Panc1 (cell line): ENCODE measurements at regions not wholly inside any gene's neighbourhood (a gene's known extent, or its start where the extent isn't known, plus 50 kb on each side); places are given as distances from the start of the nearest gene placed in this dataset.

Experiments used
- ATAC-seq: fragments of 200-7000 bp; cut with Tn5 transposase; 2 replicates; pipeline ENCODE4 v1.9.1; 2020; ENCODE audit warnings: mild to moderate bottlenecking, moderate library complexity
- BruUV-seq: library from RNA; stranded (reverse); fragments of 400-500 nt; replicated peaks from 2 replicates; lab custom pipeline; 2021; lab: Mats Ljungman, UMichigan
- CTCF ChIA-PET: fragments of 300-600 bp; sonication (Branson Sonifier 250); formaldehyde crosslinking; loops from one replicate; lab custom pipeline; 2022; ENCODE audit warnings: antibody characterized with exemption; lab: Charles Lee
- POLR2A ChIA-PET: fragments of 300-600 bp; sonication (Branson Sonifier 250); formaldehyde crosslinking; loops from one replicate; lab custom pipeline; 2022; ENCODE audit warnings: antibody characterized with exemption; lab: Charles Lee
- DNase-seq: peaks from one replicate; pipeline ENCODE4 v3.0.0-alpha.2; 2010; ENCODE audit warnings: low read depth, low spot score
- H3K27ac ChIP-seq: 2 replicates; pipeline ENCODE4 v1.5.1; 2011; ENCODE audit warnings: mild to moderate bottlenecking, low read length, inconsistent platforms
- H3K27me3 ChIP-seq: fragments of 200-500 bp; sonication (Bioruptor generic); 2 replicates; pipeline ENCODE4 v1.6.0; 2014; ENCODE audit warnings: low read length, inconsistent platforms; ENCODE audit not compliant: control insufficient read depth, insufficient read depth
- H3K36me3 ChIP-seq: fragments of 200-500 bp; sonication (Bioruptor generic); 2 replicates; pipeline ENCODE4 v1.5.1; 2014; ENCODE audit warnings: inconsistent platforms, mild to moderate bottlenecking, low read length, moderate library complexity; ENCODE audit not compliant: control insufficient read depth, insufficient read depth
- H3K4me1 ChIP-seq: 2 replicates; pipeline ENCODE4 v1.5.1; 2011; ENCODE audit warnings: inconsistent platforms, mild to moderate bottlenecking, low read length, moderate library complexity; ENCODE audit not compliant: control insufficient read depth, insufficient read depth
- H3K4me3 ChIP-seq, 2 experiments: 2 replicates each; pipeline ENCODE4 v1.5.1; 2011 to 2012; ENCODE audit warnings: low read depth in 2 of 2, low read length in 2 of 2, mild to moderate bottlenecking in 2 of 2, inconsistent platforms in 1 of 2, moderate library complexity in 1 of 2
- H3K9me3 ChIP-seq: fragments of 200-500 bp; sonication (Bioruptor generic); 2 replicates; pipeline ENCODE4 v1.5.1; 2014; ENCODE audit warnings: low read depth, mild to moderate bottlenecking, inconsistent platforms, low read length, moderate library complexity; ENCODE audit not compliant: control insufficient read depth, insufficient read depth
- POLR2AphosphoS5 ChIP-seq: IDR thresholded peaks from 2 replicates; pipeline ENCODE4 v1.6.1; 2012; ENCODE audit warnings: mild to moderate bottlenecking, low read depth, low read length, moderate library complexity
- in situ Hi-C: cut with HindIII; loops from 2 replicates; pipeline ENCODE4 v1.10.0; 2016; ENCODE audit warnings: low sequenced_read_pairs, low pct_unique_long_range_greater_than_20kb
- intact Hi-C: fragments of 100-400 bp; cut with micrococcal nuclease; formaldehyde crosslinking; loops from one replicate; pipeline ENCODE4 v1.10.0; 2022; ENCODE audit not compliant: unreplicated experiment
- TF ChIP-seq, protein P1 (sequence below), 2 experiments: IDR thresholded peaks; 2 replicates each; pipeline ENCODE4 v1.6.1; 2011 to 2012; ENCODE audit warnings: low read depth in 2 of 2, control low read depth in 1 of 2, low read length in 1 of 2, mild to moderate bottlenecking in 1 of 2, moderate library complexity in 1 of 2; ENCODE audit not compliant: insufficient read depth in 1 of 2
- TF ChIP-seq, protein P2 (sequence below): fragments of 450-650 bp; IDR thresholded peaks from 2 replicates; pipeline ENCODE4 v1.5.1; 2017; ENCODE audit warnings: mild to moderate bottlenecking

DNA sequence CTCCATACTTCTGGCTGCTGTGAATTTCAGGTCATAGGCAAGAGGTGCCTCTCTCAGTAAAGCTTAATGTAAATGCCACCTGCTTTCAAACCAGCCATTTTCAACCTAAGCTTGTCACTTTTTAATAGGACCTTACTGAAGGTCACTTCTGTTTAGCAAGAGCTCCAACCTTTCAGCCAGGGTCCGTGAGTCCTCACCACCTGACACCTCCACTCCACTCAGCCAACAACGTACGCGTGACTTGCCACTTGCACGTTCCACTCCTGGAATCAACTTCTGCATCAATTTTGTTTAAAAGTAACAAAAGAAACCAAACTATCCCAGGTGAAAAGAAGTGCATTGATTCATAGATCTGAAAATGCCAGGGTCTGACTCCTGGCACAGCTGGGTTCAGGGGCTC, 114.4 kb downstream of the TRIM29 start:
- Histone ChIP-seq H3K4me3 (no peak overlapping the region), H3K27ac (no peak overlapping the region), H3K4me1 (no peaks in the 10 kb centered on the region), H3K27me3 (peaks cover 3% of the 10 kb centered on the region), H3K9me3 (no peaks in the 10 kb centered on the region), H3K36me3 (no peaks in the 10 kb centered on the region)
- DNase-seq (no peak), ATAC-seq (no peak)
- ChIA-PET CTCF (interaction anchor here (0.6 kb wide), 2 partner anchors 32 to 360 kb away, joined by 3 to 7 read pairs; no protein-coding TSS in a partner anchor), POLR2A (interaction anchor here (0.5 kb wide), 1 partner anchor 8 kb away, joined by 5 read pairs; no protein-coding TSS in a partner anchor)
- TF ChIP-seq, protein P1, sequence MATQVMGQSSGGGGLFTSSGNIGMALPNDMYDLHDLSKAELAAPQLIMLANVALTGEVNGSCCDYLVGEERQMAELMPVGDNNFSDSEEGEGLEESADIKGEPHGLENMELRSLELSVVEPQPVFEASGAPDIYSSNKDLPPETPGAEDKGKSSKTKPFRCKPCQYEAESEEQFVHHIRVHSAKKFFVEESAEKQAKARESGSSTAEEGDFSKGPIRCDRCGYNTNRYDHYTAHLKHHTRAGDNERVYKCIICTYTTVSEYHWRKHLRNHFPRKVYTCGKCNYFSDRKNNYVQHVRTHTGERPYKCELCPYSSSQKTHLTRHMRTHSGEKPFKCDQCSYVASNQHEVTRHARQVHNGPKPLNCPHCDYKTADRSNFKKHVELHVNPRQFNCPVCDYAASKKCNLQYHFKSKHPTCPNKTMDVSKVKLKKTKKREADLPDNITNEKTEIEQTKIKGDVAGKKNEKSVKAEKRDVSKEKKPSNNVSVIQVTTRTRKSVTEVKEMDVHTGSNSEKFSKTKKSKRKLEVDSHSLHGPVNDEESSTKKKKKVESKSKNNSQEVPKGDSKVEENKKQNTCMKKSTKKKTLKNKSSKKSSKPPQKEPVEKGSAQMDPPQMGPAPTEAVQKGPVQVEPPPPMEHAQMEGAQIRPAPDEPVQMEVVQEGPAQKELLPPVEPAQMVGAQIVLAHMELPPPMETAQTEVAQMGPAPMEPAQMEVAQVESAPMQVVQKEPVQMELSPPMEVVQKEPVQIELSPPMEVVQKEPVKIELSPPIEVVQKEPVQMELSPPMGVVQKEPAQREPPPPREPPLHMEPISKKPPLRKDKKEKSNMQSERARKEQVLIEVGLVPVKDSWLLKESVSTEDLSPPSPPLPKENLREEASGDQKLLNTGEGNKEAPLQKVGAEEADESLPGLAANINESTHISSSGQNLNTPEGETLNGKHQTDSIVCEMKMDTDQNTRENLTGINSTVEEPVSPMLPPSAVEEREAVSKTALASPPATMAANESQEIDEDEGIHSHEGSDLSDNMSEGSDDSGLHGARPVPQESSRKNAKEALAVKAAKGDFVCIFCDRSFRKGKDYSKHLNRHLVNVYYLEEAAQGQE (IDR thresholded peaks at IDR 0.05; ENCODE audit: insufficient read depth in 1 of 2, low read depth in 2 of 2, low read length in 1 of 2), result no peak
- intact Hi-C loops, result no loop called here
- in situ Hi-C loops, result no loop called here
- BruUV-seq, result no TSS peak

DNA sequence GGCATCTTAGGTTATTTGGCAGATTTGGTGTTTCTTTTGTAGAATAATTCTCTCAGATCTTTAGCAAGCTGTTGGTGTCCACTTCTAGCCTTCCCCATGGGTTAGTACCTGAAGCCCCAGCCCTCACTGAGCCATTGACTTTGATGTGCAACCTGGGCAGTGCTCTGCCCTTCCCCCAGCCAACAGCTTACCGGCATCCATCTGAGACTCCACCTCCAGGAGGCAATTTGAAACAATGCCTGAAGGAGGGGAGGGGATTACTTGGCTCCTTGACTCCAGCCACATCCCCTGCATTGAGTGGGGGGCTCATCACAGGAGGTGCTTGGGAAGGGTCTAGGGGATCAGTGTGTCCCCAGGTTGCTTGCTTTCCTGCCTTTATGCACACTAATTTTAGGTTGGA, 114.8 kb downstream of the TRIM29 start:
- Histone ChIP-seq H3K36me3 (no peaks in the 10 kb centered on the region), H3K27ac (no peak overlapping the region), H3K4me1 (no peaks in the 10 kb centered on the region), H3K27me3 (peaks cover 8% of the 10 kb centered on the region), H3K9me3 (no peaks in the 10 kb centered on the region), H3K4me3 (no peak overlapping the region)
- ChIA-PET CTCF (interaction anchor here (0.6 kb wide), 1 partner anchor 359 kb away, joined by 3 read pairs; no protein-coding TSS in a partner anchor), POLR2A (no interaction called here)
- no peak for TF ChIP-seq POLR2AphosphoS5
- TF ChIP-seq, protein P2, sequence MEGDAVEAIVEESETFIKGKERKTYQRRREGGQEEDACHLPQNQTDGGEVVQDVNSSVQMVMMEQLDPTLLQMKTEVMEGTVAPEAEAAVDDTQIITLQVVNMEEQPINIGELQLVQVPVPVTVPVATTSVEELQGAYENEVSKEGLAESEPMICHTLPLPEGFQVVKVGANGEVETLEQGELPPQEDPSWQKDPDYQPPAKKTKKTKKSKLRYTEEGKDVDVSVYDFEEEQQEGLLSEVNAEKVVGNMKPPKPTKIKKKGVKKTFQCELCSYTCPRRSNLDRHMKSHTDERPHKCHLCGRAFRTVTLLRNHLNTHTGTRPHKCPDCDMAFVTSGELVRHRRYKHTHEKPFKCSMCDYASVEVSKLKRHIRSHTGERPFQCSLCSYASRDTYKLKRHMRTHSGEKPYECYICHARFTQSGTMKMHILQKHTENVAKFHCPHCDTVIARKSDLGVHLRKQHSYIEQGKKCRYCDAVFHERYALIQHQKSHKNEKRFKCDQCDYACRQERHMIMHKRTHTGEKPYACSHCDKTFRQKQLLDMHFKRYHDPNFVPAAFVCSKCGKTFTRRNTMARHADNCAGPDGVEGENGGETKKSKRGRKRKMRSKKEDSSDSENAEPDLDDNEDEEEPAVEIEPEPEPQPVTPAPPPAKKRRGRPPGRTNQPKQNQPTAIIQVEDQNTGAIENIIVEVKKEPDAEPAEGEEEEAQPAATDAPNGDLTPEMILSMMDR, result no peak
- TF ChIP-seq, protein P1 (IDR thresholded peaks at IDR 0.05; ENCODE audit: insufficient read depth in 1 of 2, low read depth in 2 of 2, low read length in 1 of 2), result no peak
- no peak for DNase-seq
- in situ Hi-C loops, result no loop called here
- ATAC-seq, result no peak
- intact Hi-C loops, result no loop called here
- BruUV-seq, result no TSS peak
